ENCODE measurements at regions not wholly inside any gene's neighbourhood (a gene's known extent, or its start where the extent isn't known, plus 50 kb on each side); places are given as distances from the start of the nearest gene placed in this dataset.

GRCh38 chr10:83824099-83824498, 315.2 kb upstream of the GHITM start:
- ATAC-seq (ENCODE audit: low read depth) (no peak), DNase-seq (ENCODE audit: low spot score) (no peak)
- peaks cover 3% of the 10 kb centered on the region for H3K9me3 ChIP-seq (ENCODE audit: severe bottlenecking)
- H3K27ac ChIP-seq (ENCODE audit: poor library complexity, severe bottlenecking), result no peak overlapping the region
- no peaks in the 10 kb centered on the region for H3K36me3 ChIP-seq (ENCODE audit: low read depth)
- no peaks in the 10 kb centered on the region for H3K4me1 ChIP-seq (ENCODE audit: insufficient read depth, poor library complexity, severe bottlenecking)
- no peak overlapping the region for H3K4me3 ChIP-seq (ENCODE audit: severe bottlenecking)
- H3K27me3 ChIP-seq (ENCODE audit: insufficient read depth, poor library complexity, severe bottlenecking), result no peaks in the 10 kb centered on the region
- no peak for TF ChIP-seq CTCF (IDR thresholded peaks at IDR 0.05; ENCODE audit: poor library complexity, severe bottlenecking)

- Histone ChIP-seq H3K27me3 (ENCODE audit: insufficient read depth, poor library complexity, severe bottlenecking) (no peaks in the 10 kb centered on the region), H3K27ac (ENCODE audit: poor library complexity, severe bottlenecking) (no peak overlapping the region), H3K4me1 (ENCODE audit: insufficient read depth, poor library complexity, severe bottlenecking) (no peaks in the 10 kb centered on the region), H3K4me3 (ENCODE audit: severe bottlenecking) (no peak overlapping the region), H3K9me3 (ENCODE audit: severe bottlenecking) (no peaks in the 10 kb centered on the region), H3K36me3 (ENCODE audit: low read depth) (no peaks in the 10 kb centered on the region)
- no peak for DNase-seq (ENCODE audit: low spot score)
- no peak for ATAC-seq (ENCODE audit: low read depth)
- TF ChIP-seq CTCF (IDR thresholded peaks at IDR 0.05; ENCODE audit: poor library complexity, severe bottlenecking), result no peak
These were observed 305.2 kb upstream of the GHITM start for GRCh38 chr10:83834096-83834495.

GRCh38 chr10:83835945-83836745, 303.2 kb upstream of the GHITM start:
- H3K27me3 ChIP-seq (ENCODE audit: insufficient read depth, poor library complexity, severe bottlenecking), result no peaks in the 10 kb centered on the region
- no peak overlapping the region for H3K4me3 ChIP-seq (ENCODE audit: severe bottlenecking)
- no peaks in the 10 kb centered on the region for H3K36me3 ChIP-seq (ENCODE audit: low read depth)
- ATAC-seq (ENCODE audit: low read depth) (no peak), DNase-seq (ENCODE audit: low spot score) (no peak)
- TF ChIP-seq CTCF (IDR thresholded peaks at IDR 0.05; ENCODE audit: poor library complexity, severe bottlenecking), result no peak
- no peak overlapping the region for H3K27ac ChIP-seq (ENCODE audit: poor library complexity, severe bottlenecking)
- H3K4me1 ChIP-seq (ENCODE audit: insufficient read depth, poor library complexity, severe bottlenecking), result no peaks in the 10 kb centered on the region
- no peaks in the 10 kb centered on the region for H3K9me3 ChIP-seq (ENCODE audit: severe bottlenecking)

GRCh38 chr10:83848677-83849076, 290.6 kb upstream of the GHITM start:
- Histone ChIP-seq H3K27me3 (ENCODE audit: insufficient read depth, poor library complexity, severe bottlenecking) (no peaks in the 10 kb centered on the region), H3K9me3 (ENCODE audit: severe bottlenecking) (no peaks in the 10 kb centered on the region), H3K4me1 (ENCODE audit: insufficient read depth, poor library complexity, severe bottlenecking) (no peaks in the 10 kb centered on the region), H3K4me3 (ENCODE audit: severe bottlenecking) (no peak overlapping the region), H3K36me3 (ENCODE audit: low read depth) (no peaks in the 10 kb centered on the region), H3K27ac (ENCODE audit: poor library complexity, severe bottlenecking) (no peak overlapping the region)
- no peak for ATAC-seq (ENCODE audit: low read depth)
- no peak for TF ChIP-seq CTCF (IDR thresholded peaks at IDR 0.05; ENCODE audit: poor library complexity, severe bottlenecking)
- no peak for DNase-seq (ENCODE audit: low spot score)

GRCh38 chr10:83849150-83849549, 290.2 kb upstream of the GHITM start:
- H3K9me3 ChIP-seq (ENCODE audit: severe bottlenecking), result no peaks in the 10 kb centered on the region
- no peaks in the 10 kb centered on the region for H3K4me1 ChIP-seq (ENCODE audit: insufficient read depth, poor library complexity, severe bottlenecking)
- ATAC-seq (ENCODE audit: low read depth), result no peak
- H3K27me3 ChIP-seq (ENCODE audit: insufficient read depth, poor library complexity, severe bottlenecking), result no peaks in the 10 kb centered on the region
- TF ChIP-seq CTCF (IDR thresholded peaks at IDR 0.05; ENCODE audit: poor library complexity, severe bottlenecking), result no peak
- H3K27ac ChIP-seq (ENCODE audit: poor library complexity, severe bottlenecking), result no peak overlapping the region
- no peak for DNase-seq (ENCODE audit: low spot score)
- H3K4me3 ChIP-seq (ENCODE audit: severe bottlenecking), result no peak overlapping the region
- H3K36me3 ChIP-seq (ENCODE audit: low read depth), result no peaks in the 10 kb centered on the region

All from RWPE2 (cell line).